GM18498 (cell line): ENCODE measurements at regions not wholly inside any gene's neighbourhood (a gene's known extent, or its start where the extent isn't known, plus 50 kb on each side); places are given as distances from the start of the nearest gene placed in this dataset.

Source experiments
- ATAC-seq: cut with Tn5 transposase; IDR thresholded peaks from one replicate; pipeline ENCODE4 v1.9.1; 2021; ENCODE audit warnings: mild to moderate bottlenecking, moderate library complexity; ENCODE audit not compliant: unreplicated experiment

GRCh38 chr13:33945477-33945876 lies 127.5 kb downstream of the RFC3 start:
- ATAC-seq = no peak

GRCh38 chr13:33953203-33953602 lies 135.3 kb downstream of the RFC3 start:
- ATAC-seq = no peak

GRCh38 chr13:33953781-33954180 lies 135.8 kb downstream of the RFC3 start:
- no peak for ATAC-seq

- no peak for ATAC-seq
Observed at GRCh38 chr13:33956346-33956745, 138.4 kb downstream of the RFC3 start.

GRCh38 chr13:33957497-33957905 lies 139.6 kb downstream of the RFC3 start:
- no peak for ATAC-seq

- peak; percentile 70 for ATAC-seq
Observed at GRCh38 chr13:33958964-33959363, 141.0 kb downstream of the RFC3 start.

- no peak for ATAC-seq
Observed at GRCh38 chr13:33963134-33963533, 145.2 kb downstream of the RFC3 start.

GRCh38 chr13:33963895-33964294 lies 145.9 kb downstream of the RFC3 start:
- no peak for ATAC-seq

- no peak for ATAC-seq
Observed at GRCh38 chr13:33968520-33969507, 150.9 kb downstream of the RFC3 start.

GRCh38 chr13:33970746-33971561 lies 153.0 kb downstream of the RFC3 start:
- no peak for ATAC-seq

GRCh38 chr13:33971562-33971819 lies 153.5 kb downstream of the RFC3 start:
- ATAC-seq = no peak

GRCh38 chr13:33973194-33973593 lies 155.2 kb downstream of the RFC3 start:
- no peak for ATAC-seq

- no peak for ATAC-seq
Observed at GRCh38 chr13:33976965-33977364, 159.0 kb downstream of the RFC3 start.

- ATAC-seq = no peak
Observed at GRCh38 chr13:33978653-33979052, 160.7 kb downstream of the RFC3 start.

GRCh38 chr13:33992881-33993336 lies 175.0 kb downstream of the RFC3 start:
- no peak for ATAC-seq

- ATAC-seq = peak; percentile 87
Observed at GRCh38 chr13:33994198-33994597, 176.2 kb downstream of the RFC3 start.

GRCh38 chr13:33994826-33995502 lies 177.0 kb downstream of the RFC3 start:
- ATAC-seq = no peak

- no peak for ATAC-seq
Observed at GRCh38 chr13:33996636-33997035, 178.7 kb downstream of the RFC3 start.

- ATAC-seq = no peak
Observed at GRCh38 chr13:33997574-33997973, 179.6 kb downstream of the RFC3 start.

GRCh38 chr13:33999811-34000605 lies 182.1 kb downstream of the RFC3 start:
- no peak for ATAC-seq

- no peak for ATAC-seq
Observed at GRCh38 chr13:34000955-34001354, 183.0 kb downstream of the RFC3 start.
